ENCODE measurements at regions not wholly inside any gene's neighbourhood (a gene's known extent, or its start where the extent isn't known, plus 50 kb on each side); places are given as distances from the start of the nearest gene placed in this dataset.

- TF ChIP-seq POLR2A (IDR thresholded peaks at IDR 0.05; ENCODE audit: low read depth, low read length) (no peak), POLR2AphosphoS5 (IDR thresholded peaks at IDR 0.05; ENCODE audit: low read depth, low read length) (no peak), TAF1 (IDR thresholded peaks at IDR 0.05; ENCODE audit: borderline replicate concordance, low read depth, low read length) (no peak)
Measured at GRCh38 chrX:38965888-38966287, 164.6 kb downstream of the MID1IP1 start.

Measured in GM12892 (cell line).